ENCODE measurements at regions not wholly inside any gene's neighbourhood (a gene's known extent, or its start where the extent isn't known, plus 50 kb on each side); places are given as distances from the start of the nearest gene placed in this dataset.

DNA sequence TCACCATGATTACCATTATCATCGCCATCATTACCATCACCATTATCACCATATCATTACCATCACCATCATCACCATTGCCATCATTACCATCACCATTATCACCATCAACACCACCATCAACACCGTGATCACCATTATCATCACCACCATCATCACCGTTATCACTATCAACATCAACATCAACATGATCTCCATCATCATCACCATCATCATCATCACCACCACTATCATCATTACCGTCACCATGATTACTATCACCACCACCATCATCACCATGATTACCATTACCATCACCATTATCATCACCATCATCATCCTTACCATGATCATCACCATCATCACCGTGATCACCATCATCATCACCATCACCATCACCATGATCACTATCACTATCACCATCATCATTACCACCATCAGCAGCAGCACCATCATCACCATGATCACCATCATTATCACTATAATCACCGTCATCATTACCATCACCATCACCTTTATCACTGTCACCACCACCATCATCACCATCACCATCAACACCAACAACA lies 753.7 kb downstream of the BRD1 start:
- TF ChIP-seq POLR2A (IDR thresholded peaks at IDR 0.05; ENCODE audit: low read depth, low read length) (no peak), POLR2AphosphoS5 (IDR thresholded peaks at IDR 0.05; ENCODE audit: low read depth, low read length) (no peak)

Measured in GM12891 (cell line).